Caco-2 (cell line): ENCODE measurements at regions not wholly inside any gene's neighbourhood (a gene's known extent, or its start where the extent isn't known, plus 50 kb on each side); places are given as distances from the start of the nearest gene placed in this dataset.

ENCODE experiments used
- BruUV-seq: library from RNA; stranded (reverse); fragments of 400-500 nt; replicated peaks from 2 replicates; lab custom pipeline; 2021; lab: Mats Ljungman, UMichigan
- CTCF ChIA-PET: fragments of 300-600 bp; sonication (Branson Sonifier 250); formaldehyde crosslinking; loops from one replicate; lab custom pipeline; 2022; ENCODE audit warnings: antibody characterized with exemption; lab: Charles Lee
- POLR2A ChIA-PET: fragments of 300-600 bp; sonication (Branson Sonifier 250); formaldehyde crosslinking; loops from one replicate; lab custom pipeline; 2022; ENCODE audit warnings: antibody characterized with exemption; lab: Charles Lee
- DNase-seq, 2 experiments: peaks; one replicate each; pipeline versions ENCODE4 v3.0.0 to v3.0.0-alpha.2; 2020 to 2022
- H3K27me3 ChIP-seq: replicated peaks from 2 replicates; pipeline ENCODE4 v1.6.0; 2011; ENCODE audit warnings: low read length; ENCODE audit not compliant: control insufficient read depth, insufficient read depth
- H3K36me3 ChIP-seq: 2 replicates; pipeline ENCODE4 v1.5.1; 2011; ENCODE audit warnings: low read length; ENCODE audit not compliant: control insufficient read depth, insufficient read depth
- H3K4me1 ChIP-seq: fragments of 250-450 bp; sonication (Bioruptor Pico); 2 replicates; pipeline ENCODE4 v1.5.1; 2020; ENCODE audit warnings: mild to moderate bottlenecking
- H3K4me3 ChIP-seq: 2 replicates; pipeline ENCODE4 v1.5.1; 2011; ENCODE audit warnings: low read depth, mild to moderate bottlenecking, control low read depth, low read length
- H3K9me3 ChIP-seq: fragments of 250-450 bp; sonication (Bioruptor Pico); 2 replicates; pipeline ENCODE4 v1.5.1; 2020; ENCODE audit warnings: mild to moderate bottlenecking, moderate library complexity
- H3K27ac Mint-ChIP-seq: one replicate; pipeline ENCODE4 v1.8.0; 2022; ENCODE audit warnings: mixed read lengths; ENCODE audit not compliant: unreplicated experiment
- H3K27me3 Mint-ChIP-seq: one replicate; pipeline ENCODE4 v1.8.0; 2022; ENCODE audit warnings: mixed read lengths; ENCODE audit not compliant: insufficient read depth, unreplicated experiment
- H3K36me3 Mint-ChIP-seq: one replicate; pipeline ENCODE4 v1.8.0; 2022; ENCODE audit warnings: mild to moderate bottlenecking, mixed read lengths; ENCODE audit not compliant: insufficient read depth, unreplicated experiment
- H3K4me1 Mint-ChIP-seq: one replicate; pipeline ENCODE4 v1.8.0; 2022; ENCODE audit warnings: low read depth, mixed read lengths; ENCODE audit not compliant: unreplicated experiment
- H3K4me3 Mint-ChIP-seq: one replicate; pipeline ENCODE4 v1.8.0; 2022; ENCODE audit warnings: mild to moderate bottlenecking, moderate library complexity, mixed read lengths; ENCODE audit not compliant: unreplicated experiment
- H3K9me3 Mint-ChIP-seq: one replicate; pipeline ENCODE4 v1.8.0; 2022; ENCODE audit warnings: mixed read lengths; ENCODE audit not compliant: unreplicated experiment
- intact Hi-C: fragments of 100-400 bp; cut with micrococcal nuclease; formaldehyde crosslinking; loops from one replicate; pipeline ENCODE4 v1.10.0; 2022; ENCODE audit not compliant: unreplicated experiment
- TF ChIP-seq, protein P1 (sequence below), 2 experiments: fragments of 200-600 bp in 1 of 2; IDR thresholded peaks; 1 replicate in 1 of 2; 2 replicates in 1 of 2; pipeline versions ENCODE4 v1.5.1 to v1.8.0; 2011 to 2022; ENCODE audit warnings: antibody characterized with exemption in 1 of 2, control low read depth in 1 of 2, inconsistent platforms in 1 of 2, low read depth in 1 of 2, low read length in 1 of 2, mild to moderate bottlenecking in 1 of 2, moderate library complexity in 1 of 2; ENCODE audit not compliant: insufficient read depth in 1 of 2, severe bottlenecking in 1 of 2, unreplicated experiment in 1 of 2

DNA sequence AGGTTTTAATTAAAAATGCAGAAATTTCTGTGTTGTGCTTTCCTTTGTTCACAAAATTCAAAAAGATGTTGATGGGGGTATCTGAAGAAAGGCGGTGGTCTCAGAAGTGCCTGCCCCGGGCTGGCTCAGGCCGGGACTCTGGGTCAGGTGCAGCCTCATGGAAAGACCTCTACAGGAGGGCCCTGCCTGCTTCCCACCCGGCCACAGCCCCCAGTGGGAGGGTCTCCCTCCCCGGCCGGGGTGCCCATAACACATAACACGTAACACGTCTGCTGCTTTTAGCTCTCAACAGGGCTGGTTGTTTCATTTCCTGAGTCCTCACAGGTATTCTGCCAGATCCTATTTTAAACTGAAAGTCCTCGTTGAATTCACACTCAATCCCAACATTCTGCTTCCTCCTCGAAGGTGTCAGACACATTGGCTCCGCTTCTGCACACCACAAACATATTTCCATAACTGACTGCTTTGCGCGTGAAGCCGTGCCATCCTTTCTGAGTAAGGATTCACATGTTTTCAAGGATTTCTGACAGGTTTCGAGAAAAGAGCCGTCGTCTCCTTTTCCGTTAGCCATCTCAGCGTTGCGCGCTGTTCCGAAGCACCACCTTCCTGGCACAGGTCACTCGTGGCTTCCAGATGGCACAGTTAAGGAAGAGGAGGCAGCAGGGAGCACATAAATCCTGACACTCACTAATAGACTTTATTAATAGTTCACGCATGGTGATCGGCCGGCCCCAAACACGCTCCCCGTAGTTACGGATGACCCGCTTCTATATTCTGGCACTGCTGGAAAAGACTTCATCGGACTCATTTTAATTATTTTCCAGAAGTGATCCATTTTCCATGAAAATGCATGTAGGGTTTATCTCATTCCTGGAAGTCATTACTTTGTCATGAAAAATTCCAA lies 569.3 kb downstream of the BRD1 start:
- Histone ChIP-seq H3K36me3 (no peaks in the 10 kb centered on the region), H3K4me3 (no peak overlapping the region), H3K9me3 (no peaks in the 10 kb centered on the region), H3K27me3 (no peaks in the 10 kb centered on the region), H3K4me1 (no peaks in the 10 kb centered on the region)
- Mint-ChIP-seq H3K4me3 (no peak overlapping the region), H3K4me1 (no peaks in the 10 kb centered on the region), H3K27ac (no peak overlapping the region), H3K9me3 (no peaks in the 10 kb centered on the region), H3K27me3 (peaks cover 11% of the 10 kb centered on the region), H3K36me3 (no peaks in the 10 kb centered on the region)
- no TSS peak for BruUV-seq
- ChIA-PET POLR2A (no interaction called here), CTCF (no interaction called here)
- TF ChIP-seq, protein P1, sequence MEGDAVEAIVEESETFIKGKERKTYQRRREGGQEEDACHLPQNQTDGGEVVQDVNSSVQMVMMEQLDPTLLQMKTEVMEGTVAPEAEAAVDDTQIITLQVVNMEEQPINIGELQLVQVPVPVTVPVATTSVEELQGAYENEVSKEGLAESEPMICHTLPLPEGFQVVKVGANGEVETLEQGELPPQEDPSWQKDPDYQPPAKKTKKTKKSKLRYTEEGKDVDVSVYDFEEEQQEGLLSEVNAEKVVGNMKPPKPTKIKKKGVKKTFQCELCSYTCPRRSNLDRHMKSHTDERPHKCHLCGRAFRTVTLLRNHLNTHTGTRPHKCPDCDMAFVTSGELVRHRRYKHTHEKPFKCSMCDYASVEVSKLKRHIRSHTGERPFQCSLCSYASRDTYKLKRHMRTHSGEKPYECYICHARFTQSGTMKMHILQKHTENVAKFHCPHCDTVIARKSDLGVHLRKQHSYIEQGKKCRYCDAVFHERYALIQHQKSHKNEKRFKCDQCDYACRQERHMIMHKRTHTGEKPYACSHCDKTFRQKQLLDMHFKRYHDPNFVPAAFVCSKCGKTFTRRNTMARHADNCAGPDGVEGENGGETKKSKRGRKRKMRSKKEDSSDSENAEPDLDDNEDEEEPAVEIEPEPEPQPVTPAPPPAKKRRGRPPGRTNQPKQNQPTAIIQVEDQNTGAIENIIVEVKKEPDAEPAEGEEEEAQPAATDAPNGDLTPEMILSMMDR (IDR thresholded peaks at IDR 0.05; ENCODE audit: insufficient read depth in 1 of 2, low read depth in 1 of 2, low read length in 1 of 2, severe bottlenecking in 1 of 2, unreplicated experiment in 1 of 2), result no peak
- intact Hi-C loops, result no loop called here
- DNase-seq, result no peak

DNA sequence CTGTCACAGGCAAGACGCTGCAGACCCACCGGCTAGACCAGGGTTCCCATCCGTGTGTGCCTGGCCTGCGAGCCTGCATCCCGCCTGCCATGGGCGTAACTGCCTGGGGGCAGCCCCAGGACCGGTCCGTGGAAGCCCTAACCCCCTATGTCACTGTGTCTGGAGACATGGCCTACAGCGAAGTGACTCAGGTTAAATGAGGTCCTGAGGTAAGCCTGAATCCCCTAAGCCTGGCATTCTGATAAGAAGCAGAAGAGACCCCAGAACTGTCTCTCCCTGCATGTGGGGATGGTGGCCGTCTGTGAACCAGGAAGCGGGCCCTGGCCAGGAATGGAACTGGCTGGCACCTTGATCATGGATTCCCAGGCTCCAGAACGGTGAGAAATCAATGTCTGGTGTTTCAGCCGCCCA lies 570.1 kb downstream of the BRD1 start:
- no peak overlapping the region for H3K4me3 ChIP-seq
- ChIA-PET CTCF (no interaction called here), POLR2A (no interaction called here)
- TF ChIP-seq, protein P1 (IDR thresholded peaks at IDR 0.05; ENCODE audit: insufficient read depth in 1 of 2, low read depth in 1 of 2, low read length in 1 of 2, severe bottlenecking in 1 of 2, unreplicated experiment in 1 of 2), result no peak
- no TSS peak for BruUV-seq
- H3K36me3 Mint-ChIP-seq, result no peaks in the 10 kb centered on the region
- H3K4me1 Mint-ChIP-seq, result no peaks in the 10 kb centered on the region
- no peaks in the 10 kb centered on the region for H3K27me3 ChIP-seq
- no peak overlapping the region for H3K4me3 Mint-ChIP-seq
- no peak overlapping the region for H3K27ac Mint-ChIP-seq
- no peaks in the 10 kb centered on the region for H3K4me1 ChIP-seq
- DNase-seq, result no peak
- no peaks in the 10 kb centered on the region for H3K9me3 ChIP-seq
- intact Hi-C loops, result no loop called here
- peaks cover 11% of the 10 kb centered on the region for H3K27me3 Mint-ChIP-seq
- no peaks in the 10 kb centered on the region for H3K36me3 ChIP-seq
- no peaks in the 10 kb centered on the region for H3K9me3 Mint-ChIP-seq

DNA sequence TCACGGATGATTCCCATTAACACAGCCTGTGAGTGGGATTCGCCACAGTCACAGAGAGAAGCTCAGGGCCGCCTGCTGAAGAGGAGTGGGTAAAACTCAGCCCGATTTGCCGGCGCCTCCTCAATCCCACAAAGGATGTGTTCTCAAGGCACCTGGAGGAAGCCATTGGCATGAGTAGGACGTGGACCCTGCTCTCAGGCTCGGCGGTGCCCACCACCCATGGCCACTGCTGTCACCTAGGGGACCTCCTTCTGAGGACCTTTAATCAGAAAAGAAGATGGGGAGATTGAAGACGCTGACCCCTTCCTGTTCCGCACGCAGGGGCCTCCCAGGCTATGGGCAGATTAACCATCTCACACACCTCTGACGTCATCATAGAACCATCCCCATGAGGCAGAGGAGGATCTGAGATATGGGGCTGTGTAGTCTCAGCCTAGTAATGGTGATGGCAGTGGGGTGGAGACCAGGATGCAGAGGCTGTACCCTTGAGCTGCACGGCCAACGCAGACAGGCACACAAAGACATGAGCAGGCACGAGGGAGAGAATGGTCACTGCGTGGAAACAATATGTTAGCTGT lies 571.8 kb downstream of the BRD1 start:
- Mint-ChIP-seq H3K9me3 (no peaks in the 10 kb centered on the region), H3K27me3 (peaks cover 11% of the 10 kb centered on the region), H3K27ac (no peak overlapping the region), H3K4me1 (no peaks in the 10 kb centered on the region), H3K36me3 (no peaks in the 10 kb centered on the region), H3K4me3 (no peak overlapping the region)
- ChIA-PET CTCF (no interaction called here), POLR2A (no interaction called here)
- no peak for DNase-seq
- H3K9me3 ChIP-seq, result no peaks in the 10 kb centered on the region
- TF ChIP-seq, protein P1 (IDR thresholded peaks at IDR 0.05; ENCODE audit: insufficient read depth in 1 of 2, low read depth in 1 of 2, low read length in 1 of 2, severe bottlenecking in 1 of 2, unreplicated experiment in 1 of 2), result no peak
- no peaks in the 10 kb centered on the region for H3K36me3 ChIP-seq
- H3K4me3 ChIP-seq, result no peak overlapping the region
- H3K4me1 ChIP-seq, result no peaks in the 10 kb centered on the region
- BruUV-seq, result no TSS peak
- intact Hi-C loops, result no loop called here
- H3K27me3 ChIP-seq, result no peaks in the 10 kb centered on the region
